ENCODE measurements at regions not wholly inside any gene's neighbourhood (a gene's known extent, or its start where the extent isn't known, plus 50 kb on each side); places are given as distances from the start of the nearest gene placed in this dataset.

DNA sequence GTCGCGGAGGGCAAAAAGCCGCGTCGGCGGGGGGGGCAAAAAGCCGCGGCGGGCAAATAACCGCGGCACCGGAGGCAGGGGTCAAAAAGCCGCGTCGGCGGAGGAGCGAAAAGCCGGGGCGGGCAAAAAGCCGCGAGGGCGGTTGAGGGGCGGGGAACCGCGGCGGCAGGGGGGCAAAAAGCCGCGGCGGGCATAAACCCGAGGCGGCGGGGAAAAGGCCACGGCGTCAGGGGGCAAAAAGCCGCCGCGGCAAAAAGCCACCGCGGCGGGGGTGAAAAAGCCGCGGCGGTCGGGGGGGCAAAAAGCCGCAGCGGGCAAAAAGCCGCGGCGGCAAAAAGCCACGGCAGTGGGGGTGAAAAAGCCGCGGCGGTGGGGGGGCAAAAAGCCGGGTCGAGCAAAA is 598.0 kb upstream of the TEKT4 start:
- intact Hi-C loops (cut with micrococcal nuclease), result no loop called here
- H3K9me2 ChIP-seq (replicated peaks; ENCODE audit: low read length), result no peaks in the 10 kb centered on the region
- no peak overlapping the region for H3K4me2 ChIP-seq (ENCODE audit: low read length)
- no peaks in the 10 kb centered on the region for H3K9me3 ChIP-seq (ENCODE audit: low read length)
- H3F3A ChIP-seq (ENCODE audit: low read length, unreplicated experiment), result no peaks in the 10 kb centered on the region
- H3K79me2 ChIP-seq (ENCODE audit: low read length), result no peaks in the 10 kb centered on the region
- ChIA-PET POLR2A (ENCODE audit: unreplicated experiment) (no interaction called here), CTCF (interaction anchor here (0.5 kb wide), 1 partner anchor 16 kb away, joined by 4 read pairs; no protein-coding TSS in a partner anchor)
- H3K27me3 ChIP-seq (ENCODE audit: low read length), result no peaks in the 10 kb centered on the region
- TF ChIP-seq EZH2 (IDR thresholded peaks at IDR 0.05; ENCODE audit: low read length, unreplicated experiment) (no peak), EZH2phosphoT487 (IDR thresholded peaks at IDR 0.05; ENCODE audit: borderline replicate concordance, low read length) (no peak)
- TF ChIP-seq, protein P1, sequence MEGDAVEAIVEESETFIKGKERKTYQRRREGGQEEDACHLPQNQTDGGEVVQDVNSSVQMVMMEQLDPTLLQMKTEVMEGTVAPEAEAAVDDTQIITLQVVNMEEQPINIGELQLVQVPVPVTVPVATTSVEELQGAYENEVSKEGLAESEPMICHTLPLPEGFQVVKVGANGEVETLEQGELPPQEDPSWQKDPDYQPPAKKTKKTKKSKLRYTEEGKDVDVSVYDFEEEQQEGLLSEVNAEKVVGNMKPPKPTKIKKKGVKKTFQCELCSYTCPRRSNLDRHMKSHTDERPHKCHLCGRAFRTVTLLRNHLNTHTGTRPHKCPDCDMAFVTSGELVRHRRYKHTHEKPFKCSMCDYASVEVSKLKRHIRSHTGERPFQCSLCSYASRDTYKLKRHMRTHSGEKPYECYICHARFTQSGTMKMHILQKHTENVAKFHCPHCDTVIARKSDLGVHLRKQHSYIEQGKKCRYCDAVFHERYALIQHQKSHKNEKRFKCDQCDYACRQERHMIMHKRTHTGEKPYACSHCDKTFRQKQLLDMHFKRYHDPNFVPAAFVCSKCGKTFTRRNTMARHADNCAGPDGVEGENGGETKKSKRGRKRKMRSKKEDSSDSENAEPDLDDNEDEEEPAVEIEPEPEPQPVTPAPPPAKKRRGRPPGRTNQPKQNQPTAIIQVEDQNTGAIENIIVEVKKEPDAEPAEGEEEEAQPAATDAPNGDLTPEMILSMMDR (conservative IDR thresholded peaks at IDR 0.05; ENCODE audit: low read depth, low read length), result no peak
- ATAC-seq (no peak), DNase-seq (no peak)
- no peak overlapping the region for H3K27ac ChIP-seq (ENCODE audit: low read length)
- no peaks in the 10 kb centered on the region for H3K36me3 ChIP-seq (ENCODE audit: low read depth, low read length)
- no peaks in the 10 kb centered on the region for H3K4me1 ChIP-seq (ENCODE audit: insufficient read depth, low read length)
- no peaks in the 10 kb centered on the region for H4K20me1 ChIP-seq (ENCODE audit: low read length)
- H2AFZ ChIP-seq (ENCODE audit: low read length), result no peak overlapping the region
- H3K9ac ChIP-seq (ENCODE audit: low read length), result no peak overlapping the region
- no TSS peak for BruUV-seq (replicated peaks)
- H3K4me3 ChIP-seq (ENCODE audit: low read length), result no peak overlapping the region
